Spleen (tissue), 7 donors: ENCODE measurements at regions not wholly inside any gene's neighbourhood (a gene's known extent, or its start where the extent isn't known, plus 50 kb on each side); places are given as distances from the start of the nearest gene placed in this dataset.

ENCODE experiments used
- POLR2A ChIP-seq, 3 donors: fragments of 450-650 bp; IDR thresholded peaks; one replicate each; pipeline ENCODE4 v1.5.1; 2017; ENCODE audit warnings: antibody characterized with exemption in 3 of 3, mild to moderate bottlenecking in 1 of 3
- POLR2AphosphoS5 ChIP-seq, 3 donors: sonication (generic); formaldehyde crosslinking; IDR thresholded peaks; one replicate each; pipeline ENCODE4 v1.5.1; 2017; ENCODE audit warnings: antibody characterized with exemption in 3 of 3
- TF ChIP-seq, protein P1 (sequence below), 11 experiments: fragments of 200-600 bp in 7 of 11; fragments of 450-650 bp in 4 of 11; sonication (generic) in 4 of 11; IDR thresholded peaks in 8 of 11; conservative IDR thresholded peaks in 3 of 11; 1 replicate in 7 of 11; 2 replicates in 4 of 11; pipeline versions ENCODE4 v1.4.0 to v1.8.0; 2016 to 2021; ENCODE audit warnings: antibody characterized with exemption in 11 of 11, inconsistent platforms in 4 of 11, mild to moderate bottlenecking in 1 of 11
- donor health status: DM: no; HTN: no; CAD: no; lungs with moderate emphysema.
- donor health status: DM: no; HTN: no; CAD: no.
- donor health status: DM: no; HTN: no; CAD: no.

GRCh38 chr2:122145856-122146255, 390.4 kb downstream of the TSN start:
- TF ChIP-seq POLR2A (IDR thresholded peaks at IDR 0.05), result no peak
- TF ChIP-seq POLR2AphosphoS5 (IDR thresholded peaks at IDR 0.05), result no peak
- TF ChIP-seq, protein P1, sequence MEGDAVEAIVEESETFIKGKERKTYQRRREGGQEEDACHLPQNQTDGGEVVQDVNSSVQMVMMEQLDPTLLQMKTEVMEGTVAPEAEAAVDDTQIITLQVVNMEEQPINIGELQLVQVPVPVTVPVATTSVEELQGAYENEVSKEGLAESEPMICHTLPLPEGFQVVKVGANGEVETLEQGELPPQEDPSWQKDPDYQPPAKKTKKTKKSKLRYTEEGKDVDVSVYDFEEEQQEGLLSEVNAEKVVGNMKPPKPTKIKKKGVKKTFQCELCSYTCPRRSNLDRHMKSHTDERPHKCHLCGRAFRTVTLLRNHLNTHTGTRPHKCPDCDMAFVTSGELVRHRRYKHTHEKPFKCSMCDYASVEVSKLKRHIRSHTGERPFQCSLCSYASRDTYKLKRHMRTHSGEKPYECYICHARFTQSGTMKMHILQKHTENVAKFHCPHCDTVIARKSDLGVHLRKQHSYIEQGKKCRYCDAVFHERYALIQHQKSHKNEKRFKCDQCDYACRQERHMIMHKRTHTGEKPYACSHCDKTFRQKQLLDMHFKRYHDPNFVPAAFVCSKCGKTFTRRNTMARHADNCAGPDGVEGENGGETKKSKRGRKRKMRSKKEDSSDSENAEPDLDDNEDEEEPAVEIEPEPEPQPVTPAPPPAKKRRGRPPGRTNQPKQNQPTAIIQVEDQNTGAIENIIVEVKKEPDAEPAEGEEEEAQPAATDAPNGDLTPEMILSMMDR (IDR thresholded peaks at IDR 0.05 in 8 of 11, conservative IDR thresholded peaks at IDR 0.05 in 3 of 11), result no peak
